ENCODE measurements at regions not wholly inside any gene's neighbourhood (a gene's known extent, or its start where the extent isn't known, plus 50 kb on each side); places are given as distances from the start of the nearest gene placed in this dataset.

DNA sequence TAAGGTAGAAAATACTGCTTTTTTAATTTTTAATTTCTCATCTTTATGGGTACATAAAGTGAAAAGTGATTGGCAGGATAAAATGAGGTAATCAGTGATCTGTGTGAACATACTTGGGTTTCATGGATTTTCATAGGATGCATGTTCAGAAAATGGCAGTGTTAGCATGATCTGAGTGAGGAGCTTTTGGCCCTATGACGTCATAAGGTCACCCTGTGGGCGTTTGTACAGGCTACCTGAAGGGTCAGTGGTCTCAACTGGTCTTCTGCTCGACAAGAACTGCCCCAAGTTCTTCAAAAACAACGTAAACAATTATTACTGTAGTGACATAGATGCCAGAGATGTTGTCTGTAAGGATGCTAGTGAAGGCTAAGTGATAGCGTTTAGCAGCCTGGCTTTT is 124.5 kb upstream of the OSTN start:
- no peak for ATAC-seq

GRCh38 chr3:191070762-191071403 is 128.2 kb upstream of the OSTN start:
- TF ChIP-seq, protein P1, sequence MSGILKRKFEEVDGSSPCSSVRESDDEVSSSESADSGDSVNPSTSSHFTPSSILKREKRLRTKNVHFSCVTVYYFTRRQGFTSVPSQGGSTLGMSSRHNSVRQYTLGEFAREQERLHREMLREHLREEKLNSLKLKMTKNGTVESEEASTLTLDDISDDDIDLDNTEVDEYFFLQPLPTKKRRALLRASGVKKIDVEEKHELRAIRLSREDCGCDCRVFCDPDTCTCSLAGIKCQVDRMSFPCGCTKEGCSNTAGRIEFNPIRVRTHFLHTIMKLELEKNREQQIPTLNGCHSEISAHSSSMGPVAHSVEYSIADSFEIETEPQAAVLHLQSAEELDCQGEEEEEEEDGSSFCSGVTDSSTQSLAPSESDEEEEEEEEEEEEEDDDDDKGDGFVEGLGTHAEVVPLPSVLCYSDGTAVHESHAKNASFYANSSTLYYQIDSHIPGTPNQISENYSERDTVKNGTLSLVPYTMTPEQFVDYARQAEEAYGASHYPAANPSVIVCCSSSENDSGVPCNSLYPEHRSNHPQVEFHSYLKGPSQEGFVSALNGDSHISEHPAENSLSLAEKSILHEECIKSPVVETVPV (CRISPR knock-in tag; IDR thresholded peaks at IDR 0.05), result no peak
- no peak for TF ChIP-seq ESRRG (CRISPR knock-in tag; IDR thresholded peaks at IDR 0.05)
- TF ChIP-seq ZNF70 (CRISPR knock-in tag; IDR thresholded peaks at IDR 0.05), result no peak
- no peak for TF ChIP-seq SNAI2 (CRISPR knock-in tag; IDR thresholded peaks at IDR 0.05)
- TF ChIP-seq CSDC2 (CRISPR knock-in tag; IDR thresholded peaks at IDR 0.05), result no peak
- TF ChIP-seq ZNF8 (CRISPR knock-in tag; IDR thresholded peaks at IDR 0.05), result no peak
- TF ChIP-seq ISL1 (CRISPR knock-in tag; IDR thresholded peaks at IDR 0.05), result no peak
- no peak for TF ChIP-seq PPARA (CRISPR knock-in tag; IDR thresholded peaks at IDR 0.05; ENCODE audit: borderline replicate concordance)
- no peak for TF ChIP-seq ZC3H10 (CRISPR knock-in tag; IDR thresholded peaks at IDR 0.05)
- TF ChIP-seq TSHZ2 (CRISPR knock-in tag; IDR thresholded peaks at IDR 0.05), result no peak
- ATAC-seq, result no peak

More for the DNA sequence above, 124.5 kb upstream of the OSTN start:
- TF ChIP-seq TOX (CRISPR knock-in tag; IDR thresholded peaks at IDR 0.05; ENCODE audit: borderline replicate concordance) (no peak), ZNF8 (CRISPR knock-in tag; IDR thresholded peaks at IDR 0.05) (no peak), RARB (CRISPR knock-in tag; IDR thresholded peaks at IDR 0.05) (no peak), ZFP3 (CRISPR knock-in tag; IDR thresholded peaks at IDR 0.05) (no peak), SNAI2 (CRISPR knock-in tag; IDR thresholded peaks at IDR 0.05) (no peak), ZNF70 (CRISPR knock-in tag; IDR thresholded peaks at IDR 0.05) (no peak), CSDC2 (CRISPR knock-in tag; IDR thresholded peaks at IDR 0.05) (no peak), PATZ1 (CRISPR knock-in tag; IDR thresholded peaks at IDR 0.05; ENCODE audit: borderline replicate concordance) (no peak), GLIS3 (CRISPR knock-in tag; IDR thresholded peaks at IDR 0.05) (no peak), ARNTL (CRISPR knock-in tag; IDR thresholded peaks at IDR 0.05; ENCODE audit: borderline replicate concordance, low read depth) (no peak), TSHZ2 (CRISPR knock-in tag; IDR thresholded peaks at IDR 0.05) (no peak)
- TF ChIP-seq, protein P1 (CRISPR knock-in tag; IDR thresholded peaks at IDR 0.05), result no peak

- ATAC-seq, result no peak; the same call in 2 of the 3 replicates
- no peak for TF ChIP-seq PPARA (CRISPR knock-in tag; IDR thresholded peaks at IDR 0.05; ENCODE audit: borderline replicate concordance)
- no peak for TF ChIP-seq BACH2 (CRISPR knock-in tag; IDR thresholded peaks at IDR 0.05; ENCODE audit: borderline replicate concordance)
- no peak for TF ChIP-seq TOX (CRISPR knock-in tag; IDR thresholded peaks at IDR 0.05; ENCODE audit: borderline replicate concordance)
- TF ChIP-seq ZNF70 (CRISPR knock-in tag; IDR thresholded peaks at IDR 0.05), result no peak
- TF ChIP-seq TSHZ2 (CRISPR knock-in tag; IDR thresholded peaks at IDR 0.05), result no peak
- no peak for TF ChIP-seq CSDC2 (CRISPR knock-in tag; IDR thresholded peaks at IDR 0.05)
- TF ChIP-seq ARNTL (CRISPR knock-in tag; IDR thresholded peaks at IDR 0.05; ENCODE audit: borderline replicate concordance, low read depth), result no peak
- no peak for TF ChIP-seq PATZ1 (CRISPR knock-in tag; IDR thresholded peaks at IDR 0.05; ENCODE audit: borderline replicate concordance)
- TF ChIP-seq, protein P2, sequence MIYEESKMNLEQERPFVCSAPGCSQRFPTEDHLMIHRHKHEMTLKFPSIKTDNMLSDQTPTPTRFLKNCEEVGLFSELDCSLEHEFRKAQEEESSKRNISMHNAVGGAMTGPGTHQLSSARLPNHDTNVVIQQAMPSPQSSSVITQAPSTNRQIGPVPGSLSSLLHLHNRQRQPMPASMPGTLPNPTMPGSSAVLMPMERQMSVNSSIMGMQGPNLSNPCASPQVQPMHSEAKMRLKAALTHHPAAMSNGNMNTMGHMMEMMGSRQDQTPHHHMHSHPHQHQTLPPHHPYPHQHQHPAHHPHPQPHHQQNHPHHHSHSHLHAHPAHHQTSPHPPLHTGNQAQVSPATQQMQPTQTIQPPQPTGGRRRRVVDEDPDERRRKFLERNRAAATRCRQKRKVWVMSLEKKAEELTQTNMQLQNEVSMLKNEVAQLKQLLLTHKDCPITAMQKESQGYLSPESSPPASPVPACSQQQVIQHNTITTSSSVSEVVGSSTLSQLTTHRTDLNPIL (CRISPR knock-in tag; IDR thresholded peaks at IDR 0.05; ENCODE audit: low read depth), result no peak
Measured at GRCh38 chr3:191070201-191070600, 128.8 kb upstream of the OSTN start.

Measured in SK-N-SH treated with all-trans-retinoic acid at 6 μM for 48 hours (cell line).